HL-60 (cell line): ENCODE measurements at regions not wholly inside any gene's neighbourhood (a gene's known extent, or its start where the extent isn't known, plus 50 kb on each side); places are given as distances from the start of the nearest gene placed in this dataset.

Experiments used
- DNase-seq, 2 experiments: peaks; one replicate each; pipeline ENCODE4 v3.0.0-alpha.2; 2010 to 2020; ENCODE audit warnings: low read depth in 1 of 2, low spot score in 1 of 2
- H3K27ac ChIP-seq: fragments of 250-450 bp; sonication (Bioruptor Pico); replicated peaks from 2 replicates; pipeline ENCODE4 v1.5.1; 2020; ENCODE audit warnings: mild to moderate bottlenecking, moderate library complexity
- H3K27me3 ChIP-seq: fragments of 250-450 bp; sonication (Bioruptor Pico); 2 replicates; pipeline ENCODE4 v1.5.1; 2021; ENCODE audit warnings: mild to moderate bottlenecking, moderate library complexity; ENCODE audit not compliant: insufficient read depth, poor library complexity, severe bottlenecking
- H3K4me3 ChIP-seq: replicated peaks from 2 replicates; pipeline ENCODE4 v1.5.1; 2011; ENCODE audit warnings: mild to moderate bottlenecking, control low read depth, low read length; ENCODE audit not compliant: insufficient read depth
- GABPA ChIP-seq: IDR thresholded peaks from 2 replicates; pipeline ENCODE4 v1.6.1; 2012; ENCODE audit warnings: low read depth
- POLR2AphosphoS5 ChIP-seq: IDR thresholded peaks from 2 replicates; pipeline ENCODE4 v1.6.1; 2012; ENCODE audit warnings: low read depth
- SPI1 ChIP-seq: IDR thresholded peaks from 2 replicates; pipeline ENCODE4 v1.6.1; 2012; ENCODE audit warnings: low read depth, mild to moderate bottlenecking, borderline replicate concordance
- TF ChIP-seq, protein P1 (sequence below): IDR thresholded peaks from one replicate; pipeline ENCODE4 v1.5.1; 2011; ENCODE audit warnings: low read length, control low read depth, inconsistent platforms; ENCODE audit not compliant: insufficient read depth
- TF ChIP-seq, protein P2 (sequence below): IDR thresholded peaks from 2 replicates; pipeline ENCODE4 v1.6.1; 2012; ENCODE audit warnings: low read depth; ENCODE audit not compliant: insufficient replicate concordance

DNA sequence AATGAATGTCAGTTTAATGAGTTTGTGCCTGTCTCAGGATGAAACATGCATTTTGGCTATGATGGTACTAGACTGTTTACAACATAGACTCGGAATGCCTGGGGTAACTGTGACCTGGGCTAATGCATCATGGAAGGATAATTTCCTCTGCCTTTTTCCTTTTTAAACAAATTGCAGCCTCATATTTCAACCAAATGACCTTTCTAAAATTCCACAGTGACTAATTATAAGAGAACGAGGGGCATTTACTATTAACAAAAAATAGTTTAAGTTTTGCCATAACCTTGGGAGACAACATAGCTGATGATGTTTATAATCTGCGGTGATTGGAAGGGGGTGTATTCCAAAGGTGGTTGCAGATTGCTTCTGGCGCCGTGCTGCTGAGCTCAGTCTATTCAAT is 1140.5 kb downstream of the GALC start:
- Histone ChIP-seq H3K27ac (no peak overlapping the region), H3K4me3 (no peak overlapping the region), H3K27me3 (no peaks in the 10 kb centered on the region)
- DNase-seq = no peak
- TF ChIP-seq POLR2AphosphoS5 (no peak), SPI1 (no peak), GABPA (no peak)
- TF ChIP-seq, protein P1, sequence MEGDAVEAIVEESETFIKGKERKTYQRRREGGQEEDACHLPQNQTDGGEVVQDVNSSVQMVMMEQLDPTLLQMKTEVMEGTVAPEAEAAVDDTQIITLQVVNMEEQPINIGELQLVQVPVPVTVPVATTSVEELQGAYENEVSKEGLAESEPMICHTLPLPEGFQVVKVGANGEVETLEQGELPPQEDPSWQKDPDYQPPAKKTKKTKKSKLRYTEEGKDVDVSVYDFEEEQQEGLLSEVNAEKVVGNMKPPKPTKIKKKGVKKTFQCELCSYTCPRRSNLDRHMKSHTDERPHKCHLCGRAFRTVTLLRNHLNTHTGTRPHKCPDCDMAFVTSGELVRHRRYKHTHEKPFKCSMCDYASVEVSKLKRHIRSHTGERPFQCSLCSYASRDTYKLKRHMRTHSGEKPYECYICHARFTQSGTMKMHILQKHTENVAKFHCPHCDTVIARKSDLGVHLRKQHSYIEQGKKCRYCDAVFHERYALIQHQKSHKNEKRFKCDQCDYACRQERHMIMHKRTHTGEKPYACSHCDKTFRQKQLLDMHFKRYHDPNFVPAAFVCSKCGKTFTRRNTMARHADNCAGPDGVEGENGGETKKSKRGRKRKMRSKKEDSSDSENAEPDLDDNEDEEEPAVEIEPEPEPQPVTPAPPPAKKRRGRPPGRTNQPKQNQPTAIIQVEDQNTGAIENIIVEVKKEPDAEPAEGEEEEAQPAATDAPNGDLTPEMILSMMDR = no peak
- TF ChIP-seq, protein P2, sequence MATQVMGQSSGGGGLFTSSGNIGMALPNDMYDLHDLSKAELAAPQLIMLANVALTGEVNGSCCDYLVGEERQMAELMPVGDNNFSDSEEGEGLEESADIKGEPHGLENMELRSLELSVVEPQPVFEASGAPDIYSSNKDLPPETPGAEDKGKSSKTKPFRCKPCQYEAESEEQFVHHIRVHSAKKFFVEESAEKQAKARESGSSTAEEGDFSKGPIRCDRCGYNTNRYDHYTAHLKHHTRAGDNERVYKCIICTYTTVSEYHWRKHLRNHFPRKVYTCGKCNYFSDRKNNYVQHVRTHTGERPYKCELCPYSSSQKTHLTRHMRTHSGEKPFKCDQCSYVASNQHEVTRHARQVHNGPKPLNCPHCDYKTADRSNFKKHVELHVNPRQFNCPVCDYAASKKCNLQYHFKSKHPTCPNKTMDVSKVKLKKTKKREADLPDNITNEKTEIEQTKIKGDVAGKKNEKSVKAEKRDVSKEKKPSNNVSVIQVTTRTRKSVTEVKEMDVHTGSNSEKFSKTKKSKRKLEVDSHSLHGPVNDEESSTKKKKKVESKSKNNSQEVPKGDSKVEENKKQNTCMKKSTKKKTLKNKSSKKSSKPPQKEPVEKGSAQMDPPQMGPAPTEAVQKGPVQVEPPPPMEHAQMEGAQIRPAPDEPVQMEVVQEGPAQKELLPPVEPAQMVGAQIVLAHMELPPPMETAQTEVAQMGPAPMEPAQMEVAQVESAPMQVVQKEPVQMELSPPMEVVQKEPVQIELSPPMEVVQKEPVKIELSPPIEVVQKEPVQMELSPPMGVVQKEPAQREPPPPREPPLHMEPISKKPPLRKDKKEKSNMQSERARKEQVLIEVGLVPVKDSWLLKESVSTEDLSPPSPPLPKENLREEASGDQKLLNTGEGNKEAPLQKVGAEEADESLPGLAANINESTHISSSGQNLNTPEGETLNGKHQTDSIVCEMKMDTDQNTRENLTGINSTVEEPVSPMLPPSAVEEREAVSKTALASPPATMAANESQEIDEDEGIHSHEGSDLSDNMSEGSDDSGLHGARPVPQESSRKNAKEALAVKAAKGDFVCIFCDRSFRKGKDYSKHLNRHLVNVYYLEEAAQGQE = no peak

DNA sequence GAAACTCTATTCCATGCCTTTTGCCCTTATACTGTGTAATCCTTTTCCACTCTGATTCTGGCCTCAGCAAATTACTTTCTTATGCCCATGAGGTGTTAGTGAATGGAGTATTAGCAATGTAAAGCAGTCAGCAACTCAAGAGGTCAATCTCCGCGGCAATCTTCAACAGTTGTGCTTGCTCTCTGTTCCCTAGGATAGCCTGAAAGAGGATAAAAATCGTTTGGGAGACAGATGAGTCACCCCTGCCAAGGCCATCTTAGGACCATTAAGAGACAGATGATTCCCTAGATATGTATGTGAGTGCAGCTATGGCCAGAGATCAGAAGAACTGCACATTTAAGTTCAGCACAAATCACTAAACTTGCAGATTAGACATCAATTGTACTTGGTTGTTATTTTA is 1145.8 kb downstream of the GALC start:
- TF ChIP-seq, protein P2 = no peak
- no peak for TF ChIP-seq POLR2AphosphoS5
- TF ChIP-seq SPI1 = no peak
- TF ChIP-seq GABPA = no peak
- TF ChIP-seq, protein P1 = no peak
- no peak for DNase-seq
- H3K27me3 ChIP-seq = no peaks in the 10 kb centered on the region
- no peak overlapping the region for H3K4me3 ChIP-seq
- H3K27ac ChIP-seq = no peak overlapping the region

DNA sequence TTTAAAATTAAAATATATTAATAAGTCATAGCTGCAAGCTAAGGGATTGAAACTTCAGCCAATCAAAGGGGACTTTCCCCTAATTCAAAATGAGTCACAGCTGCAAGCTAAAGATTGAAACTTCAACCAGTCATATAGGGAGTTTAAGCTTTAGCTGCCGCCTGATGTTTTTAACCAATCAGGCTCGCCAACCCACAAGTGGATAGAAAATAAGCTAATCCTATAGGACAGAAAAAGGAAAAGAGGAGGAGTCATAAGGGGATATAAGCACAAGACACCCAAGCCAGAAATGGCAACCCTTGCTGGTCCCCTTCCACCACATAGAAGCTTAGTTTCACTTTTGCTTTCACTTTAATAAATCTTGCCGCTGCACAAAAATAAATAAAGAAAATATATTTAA is 1154.6 kb downstream of the GALC start:
- no peaks in the 10 kb centered on the region for H3K27me3 ChIP-seq
- TF ChIP-seq SPI1 (no peak), POLR2AphosphoS5 (no peak), GABPA (no peak)
- TF ChIP-seq, protein P2 = no peak
- TF ChIP-seq, protein P1 = no peak
- DNase-seq = no peak
- H3K27ac ChIP-seq = no peak overlapping the region
- no peak overlapping the region for H3K4me3 ChIP-seq
